GM12878 (cell line): ENCODE measurements at regions not wholly inside any gene's neighbourhood (a gene's known extent, or its start where the extent isn't known, plus 50 kb on each side); places are given as distances from the start of the nearest gene placed in this dataset.

ENCODE experiments used
- ATAC-seq: fragments of 200-7000 bp; cut with Tn5 transposase; 3 replicates; pipeline ENCODE4 v1.9.1; 2020; ENCODE audit warnings: mild to moderate bottlenecking, moderate library complexity
- BruUV-seq: library from RNA; stranded (reverse); fragments of 400-500 nt; replicated peaks from 2 replicates; lab custom pipeline; 2021; lab: Mats Ljungman, UMichigan
- CTCF ChIA-PET: fragments of 300-600 bp; sonication (Branson Sonifier 250); formaldehyde crosslinking; extraction: SDS; loops from one replicate; lab custom pipeline; 2021; ENCODE audit warnings: inconsistent platforms; lab: Yijun Ruan, JAX
- POLR2A ChIA-PET: fragments of 350-600 bp; formaldehyde crosslinking; extraction: SDS; loops from one replicate; lab custom pipeline; 2021; ENCODE audit warnings: inconsistent platforms; lab: Charles Lee
- RAD21 ChIA-PET: fragments of 300-600 bp; sonication (Branson Sonifier 250); formaldehyde crosslinking; loops from one replicate; lab custom pipeline; 2023; ENCODE audit warnings: antibody characterized with exemption; ENCODE audit not compliant: unreplicated experiment; lab: Charles Lee
- SMC1A ChIA-PET: fragments of 300-600 bp; sonication (Branson Sonifier 250); formaldehyde crosslinking; loops from one replicate; lab custom pipeline; 2023; ENCODE audit not compliant: unreplicated experiment, uncharacterized antibody; lab: Charles Lee
- DNase-seq: peaks from one replicate; pipeline ENCODE4 v3.0.0-alpha.2; 2011; ENCODE audit warnings: low read depth, low spot score
- FAIRE-seq: peaks from 3 replicates; lab custom pipeline; 2011; peaks lifted over from hg19 to GRCh38; lab: Jason Lieb, UNC
- H2AFZ ChIP-seq: 2 replicates; pipeline ENCODE4 v1.6.0; 2011; ENCODE audit warnings: low read depth, low read length, control low read depth; ENCODE audit not compliant: control insufficient read depth
- H3K27ac ChIP-seq: 2 replicates; pipeline ENCODE4 v1.5.1; 2011; ENCODE audit warnings: control low read depth; ENCODE audit not compliant: control insufficient read depth, insufficient read depth
- H3K27me3 ChIP-seq, 2 experiments: replicated peaks in 1 of 2; 2 replicates each; pipeline versions ENCODE4 v1.6.0 to v1.6.1; 2011; ENCODE audit warnings: low read length in 1 of 2; ENCODE audit not compliant: control insufficient read depth in 2 of 2, insufficient read depth in 2 of 2
- H3K36me3 ChIP-seq, 2 experiments: 2 replicates each; pipeline ENCODE4 v1.5.1; 2011; ENCODE audit warnings: low read length in 1 of 2; ENCODE audit not compliant: control insufficient read depth in 2 of 2, insufficient read depth in 2 of 2
- H3K4me1 ChIP-seq: 2 replicates; pipeline ENCODE4 v1.6.1; 2011; ENCODE audit warnings: mild to moderate bottlenecking, low read length, moderate library complexity, mixed read lengths; ENCODE audit not compliant: control insufficient read depth, insufficient read depth
- H3K4me2 ChIP-seq: 2 replicates; pipeline ENCODE4 v1.6.0; 2011; ENCODE audit warnings: control low read depth; ENCODE audit not compliant: control insufficient read depth, insufficient read depth
- H3K4me3 ChIP-seq: fragments of 200-600 bp; sonication (generic); 2 replicates; pipeline ENCODE4 v1.5.1; 2016
- H3K79me2 ChIP-seq: 2 replicates; pipeline ENCODE4 v1.6.0; 2011; ENCODE audit warnings: low read length; ENCODE audit not compliant: control insufficient read depth, insufficient read depth
- H3K9ac ChIP-seq: 2 replicates; pipeline ENCODE4 v1.8.0; 2011; ENCODE audit warnings: low read length, control low read depth, mixed read lengths; ENCODE audit not compliant: control insufficient read depth, insufficient read depth
- H3K9me3 ChIP-seq: replicated peaks from 3 replicates; pipeline ENCODE4 v1.5.1; 2011; ENCODE audit warnings: mild to moderate bottlenecking, low read length; ENCODE audit not compliant: control insufficient read depth, insufficient read depth
- H4K20me1 ChIP-seq: 2 replicates; pipeline ENCODE4 v1.6.0; 2011; ENCODE audit not compliant: control insufficient read depth, insufficient read depth
- HDAC6 ChIP-seq: fragments of 200-600 bp; sonication (generic); IDR thresholded peaks from one replicate; pipeline ENCODE4 v1.8.0; 2017; ENCODE audit warnings: antibody characterized with exemption; ENCODE audit not compliant: unreplicated experiment
- YBX1 ChIP-seq: fragments of 450-650 bp; IDR thresholded peaks from 2 replicates; pipeline ENCODE4 v1.6.1; 2016; ENCODE audit warnings: antibody characterized with exemption
- ZBTB4 ChIP-seq: fragments of 450-650 bp; formaldehyde crosslinking; IDR thresholded peaks from 2 replicates; pipeline ENCODE4 v1.4.0; 2022; ENCODE audit warnings: mild to moderate bottlenecking, moderate library complexity
- ZBTB40 ChIP-seq: fragments of 450-650 bp; IDR thresholded peaks from 2 replicates; pipeline ENCODE4 v1.6.1; 2016; ENCODE audit warnings: mild to moderate bottlenecking, moderate library complexity, borderline replicate concordance
- ZNF622 ChIP-seq: fragments of 450-650 bp; IDR thresholded peaks from 2 replicates; pipeline ENCODE4 v1.6.1; 2017; ENCODE audit warnings: mild to moderate bottlenecking, inconsistent platforms
- WGBS: methylation state at CpG from one replicate; pipeline ENCODE4 v1.1.6; 2016; ENCODE audit warnings: low lambda C conversion rate; ENCODE audit not compliant: insufficient replicate concordance, insufficient coverage; ENCODE audit errors: missing lambda C conversion rate; 5-methylcytosine and 5-hydroxymethylcytosine counted together
- in situ Hi-C: fragments of 300-500 bp; cut with MboI; formaldehyde crosslinking; loops from 9 replicates; pipeline ENCODE4 v1.14.3; 2018; ENCODE audit warnings: mixed read lengths
- intact Hi-C: fragments of 100-400 bp; cut with micrococcal nuclease; formaldehyde crosslinking; loops from one replicate; pipeline ENCODE4 v1.14.2; 2022; ENCODE audit not compliant: unreplicated experiment

DNA sequence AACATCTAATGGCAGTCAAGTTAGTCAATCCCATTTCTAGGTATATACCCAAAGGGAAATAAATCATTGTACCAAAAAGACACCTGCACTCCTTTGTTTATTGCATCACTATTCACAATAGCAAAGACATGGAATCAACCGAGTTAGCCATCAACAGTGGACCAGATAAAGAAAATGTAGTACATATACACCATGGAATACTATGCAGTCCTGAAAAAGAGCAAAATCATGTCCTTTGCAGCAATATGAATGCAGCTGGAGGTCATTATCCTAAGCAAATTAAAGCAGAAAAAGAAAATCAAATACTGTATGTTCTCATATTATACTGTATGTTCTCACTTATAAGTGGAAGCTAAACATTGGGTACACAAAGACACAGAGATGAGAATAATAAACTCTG lies 204.0 kb downstream of the KCNJ2 start:
- no peak for FAIRE-seq
- no peaks in the 10 kb centered on the region for H3K79me2 ChIP-seq
- intact Hi-C loops, result no loop called here

More for the DNA sequence above, 204.0 kb downstream of the KCNJ2 start:
- DNase-seq, result no peak
- ChIA-PET CTCF (no interaction called here), POLR2A (no interaction called here), SMC1A (interaction anchor here (0.7 to 2.3 kb wide), 5 partner anchors 10 to 164 kb away, joined by 3 to 7 read pairs (median 3); no protein-coding TSS in a partner anchor), RAD21 (no interaction called here)
- no peak for ATAC-seq
- Histone ChIP-seq H2AFZ (no peak overlapping the region), H3K4me3 (no peak overlapping the region), H3K9me3 (no peaks in the 10 kb centered on the region), H3K27me3 (no peaks in the 10 kb centered on the region), H3K27ac (no peak overlapping the region), H3K4me1 (no peaks in the 10 kb centered on the region), H3K36me3 (no peaks in the 10 kb centered on the region), H3K4me2 (no peak overlapping the region), H3K9ac (no peak overlapping the region), H4K20me1 (no peaks in the 10 kb centered on the region)
- in situ Hi-C loops, result no loop called here
- 4% methylated on average over 1 of the region's 1 CpG for WGBS
- no peak for TF ChIP-seq ZBTB40
- no peak for TF ChIP-seq ZBTB4 (CRISPR knock-in tag)
- TF ChIP-seq HDAC6, result no peak
- no peak for TF ChIP-seq YBX1
- TF ChIP-seq ZNF622, result no peak
- no TSS peak for BruUV-seq
